Suppressor macrophage (primary cell): ENCODE measurements at regions not wholly inside any gene's neighbourhood (a gene's known extent, or its start where the extent isn't known, plus 50 kb on each side); places are given as distances from the start of the nearest gene placed in this dataset.

Experiments used
- DNase-seq, 4 experiments: peaks; one replicate each; pipeline ENCODE4 v3.0.0-alpha.2; 2020 to 2022

DNA sequence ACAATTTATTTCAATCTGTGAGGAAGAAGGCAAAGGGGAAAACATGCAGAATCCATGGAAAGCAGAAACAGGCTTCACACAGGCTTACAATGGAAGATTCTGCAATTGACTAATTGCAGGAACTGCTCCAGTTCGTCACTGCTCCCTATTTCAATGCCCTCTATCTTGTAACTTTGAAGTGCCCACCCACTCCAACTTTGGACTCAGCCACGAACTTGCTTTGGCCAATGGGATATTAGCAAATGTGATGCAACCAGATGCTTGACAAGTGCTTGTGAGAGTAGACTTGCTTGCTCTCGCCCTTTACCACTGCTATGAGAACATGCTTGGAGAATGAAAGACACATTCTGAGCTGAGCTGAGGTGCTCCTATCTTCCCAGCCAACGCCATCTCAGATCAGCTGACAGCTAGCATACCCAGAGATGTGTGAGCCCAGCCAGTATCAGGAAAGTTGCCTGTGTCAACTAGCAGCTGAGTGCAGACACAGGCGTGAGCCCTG is 105.7 kb upstream of the PTCHD1 start:
- no peak for DNase-seq

DNA sequence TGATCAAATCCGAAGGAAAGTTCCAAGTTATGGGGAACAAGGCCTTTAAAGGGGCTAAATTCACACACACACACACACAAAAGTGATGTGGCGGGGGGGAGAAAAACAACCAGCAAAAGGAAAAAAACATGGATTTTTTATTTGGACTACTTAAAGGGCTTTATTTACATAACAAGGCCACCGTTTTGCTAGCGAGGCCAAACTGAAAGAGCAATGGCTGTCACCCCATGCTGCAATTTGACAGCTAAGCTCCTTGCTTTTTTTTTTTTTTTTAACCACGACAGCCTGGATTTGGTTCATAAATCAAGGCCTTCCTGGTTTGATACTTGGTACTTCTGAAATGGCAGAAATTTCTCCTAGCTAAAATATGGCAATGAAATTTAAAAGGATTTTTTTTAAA is 99.6 kb upstream of the PTCHD1 start:
- DNase-seq = no peak

DNA sequence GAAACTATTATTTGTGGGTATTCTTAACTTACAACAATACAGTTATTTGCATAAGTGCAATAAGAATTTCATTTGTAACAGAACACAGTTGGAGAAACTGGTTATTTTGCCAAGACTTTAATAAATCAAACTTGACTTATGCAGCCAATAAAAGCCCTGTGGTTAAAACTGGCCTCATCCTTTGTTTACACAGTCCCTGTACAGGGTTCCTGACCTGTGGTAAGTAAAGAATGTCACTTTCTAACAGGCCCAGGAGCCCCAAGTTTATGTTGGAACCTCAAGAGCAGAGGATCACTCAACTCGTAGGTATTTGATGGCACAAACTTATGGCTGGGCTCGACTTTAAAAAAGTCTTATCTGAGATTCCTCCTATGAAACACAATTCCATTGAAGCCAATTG is 88.6 kb upstream of the PTCHD1 start:
- DNase-seq = no peak

DNA sequence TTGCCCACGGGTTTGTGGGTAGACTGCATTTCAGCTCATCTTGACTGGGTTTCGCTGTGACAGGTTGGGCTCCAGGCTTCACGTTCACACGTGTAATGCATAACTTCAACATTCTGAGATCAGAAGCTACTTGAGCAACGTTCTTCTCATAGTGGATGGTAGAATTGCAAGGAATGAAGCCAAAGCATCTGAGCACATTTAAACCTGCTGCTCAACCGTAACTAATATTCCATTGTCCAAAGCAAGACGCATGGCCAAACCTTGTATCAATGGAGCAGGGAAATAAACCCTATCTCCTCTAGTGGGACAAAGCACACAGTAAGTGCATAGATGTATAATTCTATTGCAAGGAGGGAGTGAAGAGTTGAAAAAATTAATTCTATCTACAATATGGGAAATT is 86.5 kb upstream of the PTCHD1 start:
- no peak for DNase-seq

DNA sequence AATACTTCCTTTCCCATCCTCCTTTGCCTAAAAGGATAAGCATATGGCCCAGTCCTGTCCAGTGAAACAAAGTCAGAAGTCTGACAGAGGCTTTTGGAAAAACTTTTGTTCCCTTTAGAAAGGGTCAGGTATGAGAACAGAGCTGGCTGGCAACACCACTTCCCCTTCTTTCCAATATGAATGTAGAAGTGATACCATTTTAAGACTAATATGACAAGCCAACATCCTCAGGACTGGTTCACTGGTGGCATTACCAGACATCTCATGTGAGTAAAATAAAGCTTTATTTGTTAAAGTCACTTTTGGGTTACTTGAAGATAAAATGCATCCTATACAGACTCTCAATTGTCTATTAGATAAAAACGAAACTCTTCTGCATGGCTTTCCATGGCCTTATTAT is 83.6 kb upstream of the PTCHD1 start:
- DNase-seq = no peak

DNA sequence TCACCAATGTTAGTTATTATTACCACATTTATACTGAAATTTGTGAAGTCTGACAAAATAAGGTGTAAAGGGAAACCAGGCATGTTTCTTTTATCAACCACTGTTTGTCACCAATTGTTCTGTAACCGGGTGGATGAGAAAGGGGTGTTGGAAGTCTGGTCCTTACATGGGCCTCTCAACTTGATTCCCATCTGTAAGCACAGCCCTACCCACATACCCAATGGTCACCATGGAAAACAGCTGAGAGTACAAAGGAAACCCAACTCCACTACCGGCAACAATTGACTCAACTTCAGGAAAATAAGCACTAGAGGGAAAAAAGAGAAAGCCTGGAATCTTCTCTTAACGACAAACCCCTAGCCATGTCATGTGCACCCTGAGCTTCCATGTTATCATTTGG is 70.8 kb upstream of the PTCHD1 start:
- no peak for DNase-seq

DNA sequence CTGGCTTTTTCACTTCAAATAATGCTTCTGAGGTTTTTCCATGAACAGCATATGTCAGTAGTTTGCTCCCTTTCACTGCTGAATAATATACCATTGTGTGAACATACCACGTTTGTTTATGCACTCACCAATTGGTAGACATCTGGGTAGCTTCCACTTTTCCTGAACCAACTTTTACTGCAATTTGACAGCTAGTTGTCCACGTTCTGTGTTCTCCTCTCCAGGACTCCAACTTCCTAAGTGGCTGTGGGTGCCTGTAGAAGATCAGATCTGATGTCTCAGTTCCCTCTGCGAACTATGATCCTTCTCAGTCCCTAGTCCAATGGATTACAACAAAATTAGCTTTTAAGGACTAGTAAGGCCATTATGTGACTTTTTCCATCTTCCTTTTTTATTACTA is 64.7 kb upstream of the PTCHD1 start:
- DNase-seq = no peak

DNA sequence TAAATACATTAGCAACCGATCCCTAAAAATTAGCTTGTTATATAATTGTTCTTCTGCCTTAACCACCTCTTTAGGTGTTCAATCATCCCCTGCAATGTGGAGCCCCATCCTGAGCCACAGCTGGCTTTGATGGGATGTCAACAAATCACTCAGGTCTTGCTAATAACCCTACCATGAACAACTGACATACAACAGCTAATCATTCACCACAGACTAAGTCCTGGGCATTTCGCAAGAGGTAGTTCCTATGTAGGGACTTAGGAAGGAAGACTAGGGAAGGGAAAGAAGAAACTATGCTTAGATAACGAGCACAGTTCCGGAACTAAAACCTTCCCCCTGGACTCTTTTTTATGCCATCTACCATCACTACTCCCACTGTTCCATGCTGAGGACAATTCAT is 63.6 kb upstream of the PTCHD1 start:
- DNase-seq = no peak

DNA sequence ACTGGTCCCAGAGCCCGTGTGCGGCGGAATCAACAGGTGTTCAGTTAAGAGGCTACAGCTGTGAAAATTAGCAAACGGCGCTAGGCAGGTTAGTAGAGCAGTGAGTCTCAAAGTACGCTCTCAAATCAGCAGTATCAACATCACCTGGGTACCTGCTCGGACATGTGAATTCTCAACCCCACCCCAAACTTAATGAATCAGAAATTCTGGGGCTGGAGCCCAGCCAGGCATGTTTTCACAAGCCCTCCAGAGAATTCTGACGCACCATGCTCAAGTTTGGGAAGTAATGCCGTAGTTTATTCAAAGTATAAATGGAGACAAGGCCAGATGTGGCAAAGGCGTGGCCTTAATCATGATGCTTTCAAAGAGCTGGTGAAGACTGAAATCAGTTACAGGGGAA is 58.2 kb upstream of the PTCHD1 start:
- no peak for DNase-seq
